WTC11 (cell line): ENCODE measurements at regions not wholly inside any gene's neighbourhood (a gene's known extent, or its start where the extent isn't known, plus 50 kb on each side); places are given as distances from the start of the nearest gene placed in this dataset.

ENCODE experiments used
- ATAC-seq: fragments of 200-7000 bp; cut with Tn5 transposase; 2 replicates; pipeline ENCODE4 v1.10.0; 2021; ENCODE audit warnings: mild to moderate bottlenecking, moderate library complexity
- CTCF ChIA-PET: fragments of 300-600 bp; sonication (Branson Sonifier 250); formaldehyde crosslinking; loops from one replicate; lab custom pipeline; 2021; ENCODE audit warnings: antibody characterized with exemption; lab: Charles Lee
- POLR2A ChIA-PET: fragments of 350-600 bp; sonication (Branson Sonifier 250); formaldehyde crosslinking; loops from one replicate; lab custom pipeline; 2021; ENCODE audit warnings: antibody characterized with exemption; lab: Charles Lee
- DNase-seq: peaks from one replicate; pipeline ENCODE4 v3.0.0; 2021; ENCODE audit warnings: low spot score
- H3K27ac Mint-ChIP-seq: 2 replicates; pipeline ENCODE4 v1.8.0; 2021; ENCODE audit warnings: mixed read lengths
- H3K27me3 Mint-ChIP-seq: 2 replicates; pipeline ENCODE4 v1.8.0; 2021; ENCODE audit warnings: low read depth, mild to moderate bottlenecking, moderate library complexity, mixed read lengths
- H3K36me3 Mint-ChIP-seq: 2 replicates; pipeline ENCODE4 v1.8.0; 2021; ENCODE audit warnings: mixed read lengths
- H3K4me1 Mint-ChIP-seq: 2 replicates; pipeline ENCODE4 v1.8.0; 2022; ENCODE audit warnings: mixed read lengths
- H3K4me3 Mint-ChIP-seq: 2 replicates; pipeline ENCODE4 v1.8.0; 2021; ENCODE audit warnings: mild to moderate bottlenecking, moderate library complexity, mixed read lengths
- H3K9me3 Mint-ChIP-seq: 2 replicates; pipeline ENCODE4 v1.8.0; 2021; ENCODE audit warnings: mixed read lengths
- CBFB ChIP-seq: sonication (generic); formaldehyde crosslinking; IDR thresholded peaks from 2 replicates; pipeline ENCODE4 v1.8.1; 2022; ENCODE audit warnings: mild to moderate bottlenecking, low read depth, missing genetic modification reagents
- ESRRA ChIP-seq: sonication (generic); formaldehyde crosslinking; IDR thresholded peaks from 2 replicates; pipeline ENCODE4 v1.8.1; 2022; ENCODE audit warnings: mild to moderate bottlenecking, missing genetic modification reagents, borderline replicate concordance
- GABPB1 ChIP-seq: sonication (generic); formaldehyde crosslinking; IDR thresholded peaks from 2 replicates; pipeline ENCODE4 v1.8.1; 2023; ENCODE audit warnings: mild to moderate bottlenecking, missing genetic modification reagents
- GRHL2 ChIP-seq: fragments of 250-450 bp; sonication (Bioruptor Pico); IDR thresholded peaks from 2 replicates; pipeline ENCODE4 v1.8.0; 2022; ENCODE audit warnings: mild to moderate bottlenecking, moderate library complexity; ENCODE audit not compliant: insufficient replicate concordance, severe bottlenecking
- GTF2I ChIP-seq: fragments of 250-450 bp; sonication (Bioruptor Pico); conservative IDR thresholded peaks from 2 replicates; pipeline ENCODE4 v1.4.0; 2021; ENCODE audit warnings: mild to moderate bottlenecking
- IRF2 ChIP-seq: sonication (generic); formaldehyde crosslinking; IDR thresholded peaks from 2 replicates; pipeline ENCODE4 v1.8.0; 2022; ENCODE audit warnings: low read depth, missing genetic modification reagents, borderline replicate concordance
- JUN ChIP-seq: sonication (generic); formaldehyde crosslinking; IDR thresholded peaks from 2 replicates; pipeline ENCODE4 v1.8.0; 2023; ENCODE audit warnings: mild to moderate bottlenecking, missing genetic modification reagents
- MYBL2 ChIP-seq: sonication (generic); formaldehyde crosslinking; IDR thresholded peaks from 2 replicates; pipeline ENCODE4 v1.8.1; 2023; ENCODE audit warnings: mild to moderate bottlenecking, moderate library complexity, missing genetic modification reagents
- PRRX2 ChIP-seq: fragments of 250-450 bp; sonication (Bioruptor Pico); IDR thresholded peaks from 2 replicates; pipeline ENCODE4 v1.8.0; 2021; ENCODE audit warnings: mild to moderate bottlenecking
- RORB ChIP-seq: fragments of 250-450 bp; sonication (Bioruptor Pico); IDR thresholded peaks from 2 replicates; pipeline ENCODE4 v1.9.0; 2021; ENCODE audit warnings: mild to moderate bottlenecking
- SP1 ChIP-seq: sonication (generic); formaldehyde crosslinking; conservative IDR thresholded peaks from 2 replicates; pipeline ENCODE4 v1.8.1; 2022; ENCODE audit warnings: missing genetic modification reagents
- TCF7 ChIP-seq: sonication (generic); formaldehyde crosslinking; IDR thresholded peaks from 2 replicates; pipeline ENCODE4 v1.8.0; 2022; ENCODE audit warnings: mild to moderate bottlenecking, low read depth, missing genetic modification reagents, moderate library complexity
- ZBTB21 ChIP-seq: sonication (generic); formaldehyde crosslinking; IDR thresholded peaks from 2 replicates; pipeline ENCODE4 v1.8.1; 2023; ENCODE audit warnings: mild to moderate bottlenecking, missing genetic modification reagents, borderline replicate concordance
- ZNF219 ChIP-seq: sonication (generic); formaldehyde crosslinking; IDR thresholded peaks from 2 replicates; pipeline ENCODE4 v1.8.0; 2023; ENCODE audit warnings: missing genetic modification reagents, mild to moderate bottlenecking, borderline replicate concordance
- ZNF396 ChIP-seq: fragments of 250-450 bp; sonication (Bioruptor Pico); IDR thresholded peaks from 2 replicates; pipeline ENCODE4 v1.8.0; 2021; ENCODE audit warnings: mild to moderate bottlenecking, moderate library complexity, borderline replicate concordance
- ZNF416 ChIP-seq: fragments of 250-450 bp; sonication (Bioruptor Pico); IDR thresholded peaks from 2 replicates; pipeline ENCODE4 v1.9.0; 2021; ENCODE audit warnings: mild to moderate bottlenecking, inconsistent platforms
- ZNF423 ChIP-seq: fragments of 250-450 bp; sonication (Bioruptor Pico); IDR thresholded peaks from 2 replicates; pipeline ENCODE4 v2.1.2; 2022; ENCODE audit warnings: mild to moderate bottlenecking, moderate library complexity
- TF ChIP-seq, protein P1 (sequence below): sonication (generic); formaldehyde crosslinking; IDR thresholded peaks from 2 replicates; pipeline ENCODE4 v1.8.1; 2022; ENCODE audit warnings: missing genetic modification reagents, borderline replicate concordance
- TF ChIP-seq, protein P2 (sequence below): sonication (generic); formaldehyde crosslinking; conservative IDR thresholded peaks from 2 replicates; pipeline ENCODE4 v1.8.1; 2022; ENCODE audit warnings: mild to moderate bottlenecking, missing genetic modification reagents
- TF ChIP-seq, protein P3 (sequence below): fragments of 250-450 bp; sonication (Bioruptor Pico); IDR thresholded peaks from 2 replicates; pipeline ENCODE4 v1.9.0; 2021; ENCODE audit warnings: mild to moderate bottlenecking
- TF ChIP-seq, protein P4 (sequence below): fragments of 250-450 bp; sonication (Bioruptor Pico); IDR thresholded peaks from 2 replicates; pipeline ENCODE4 v2.1.2; 2022; ENCODE audit warnings: mild to moderate bottlenecking, moderate library complexity
- TF ChIP-seq, protein P5 (sequence below): sonication (generic); formaldehyde crosslinking; IDR thresholded peaks from 2 replicates; pipeline ENCODE4 v1.8.1; 2022; ENCODE audit warnings: mild to moderate bottlenecking, missing genetic modification reagents, moderate library complexity, borderline replicate concordance
- TF ChIP-seq, protein P6 (sequence below): fragments of 250-450 bp; sonication (Bioruptor Pico); IDR thresholded peaks from 2 replicates; pipeline ENCODE4 v1.8.0; 2021; ENCODE audit warnings: mild to moderate bottlenecking
- TF ChIP-seq, protein P7 (sequence below): sonication (generic); formaldehyde crosslinking; IDR thresholded peaks from 2 replicates; pipeline ENCODE4 v1.8.1; 2022; ENCODE audit warnings: mild to moderate bottlenecking, moderate library complexity, missing genetic modification reagents
- TF ChIP-seq, protein P8 (sequence below): sonication (generic); formaldehyde crosslinking; IDR thresholded peaks from 2 replicates; pipeline ENCODE4 v1.8.1; 2023; ENCODE audit warnings: mild to moderate bottlenecking, missing genetic modification reagents, borderline replicate concordance

DNA sequence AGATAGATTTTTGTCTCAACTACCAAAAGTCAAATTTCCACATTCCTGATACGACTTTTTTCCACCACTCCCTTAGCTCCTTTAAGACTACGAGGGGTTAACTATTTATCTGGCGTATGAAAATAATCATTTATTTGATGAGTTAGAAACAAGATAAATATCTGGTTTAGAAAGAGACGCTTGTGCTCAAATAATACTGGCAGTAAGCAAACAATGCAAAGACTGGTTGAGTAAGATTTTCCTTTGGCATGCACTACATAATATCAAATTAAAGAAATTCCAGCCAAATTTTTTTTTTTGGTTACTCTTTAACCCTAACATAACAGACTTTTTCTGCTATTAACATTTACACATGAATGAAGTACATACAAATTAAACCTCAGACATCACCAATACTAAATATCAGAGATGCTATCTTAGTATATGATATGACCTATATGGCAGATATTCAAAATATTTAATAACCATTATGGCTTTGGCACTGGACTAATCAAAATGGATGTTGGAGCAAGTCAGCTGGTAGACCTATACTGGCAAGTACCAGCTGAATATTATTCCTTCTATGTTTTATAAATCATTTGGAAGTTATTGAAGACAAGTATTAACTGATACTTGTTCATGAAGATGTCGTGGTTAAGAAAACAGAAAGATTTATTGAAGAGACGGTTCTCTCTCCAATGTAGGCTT, 345.3 kb downstream of the TFAP2B start:
- Mint-ChIP-seq H3K9me3 (peaks cover 18% of the 10 kb centered on the region), H3K27ac (no peak overlapping the region), H3K4me3 (no peak overlapping the region), H3K27me3 (peaks cover under 1% of the 10 kb centered on the region; the same call in 1 of the 2 replicates), H3K36me3 (no peaks in the 10 kb centered on the region), H3K4me1 (no peaks in the 10 kb centered on the region)
- ATAC-seq (no peak), DNase-seq (no peak)
- TF ChIP-seq, protein P1, sequence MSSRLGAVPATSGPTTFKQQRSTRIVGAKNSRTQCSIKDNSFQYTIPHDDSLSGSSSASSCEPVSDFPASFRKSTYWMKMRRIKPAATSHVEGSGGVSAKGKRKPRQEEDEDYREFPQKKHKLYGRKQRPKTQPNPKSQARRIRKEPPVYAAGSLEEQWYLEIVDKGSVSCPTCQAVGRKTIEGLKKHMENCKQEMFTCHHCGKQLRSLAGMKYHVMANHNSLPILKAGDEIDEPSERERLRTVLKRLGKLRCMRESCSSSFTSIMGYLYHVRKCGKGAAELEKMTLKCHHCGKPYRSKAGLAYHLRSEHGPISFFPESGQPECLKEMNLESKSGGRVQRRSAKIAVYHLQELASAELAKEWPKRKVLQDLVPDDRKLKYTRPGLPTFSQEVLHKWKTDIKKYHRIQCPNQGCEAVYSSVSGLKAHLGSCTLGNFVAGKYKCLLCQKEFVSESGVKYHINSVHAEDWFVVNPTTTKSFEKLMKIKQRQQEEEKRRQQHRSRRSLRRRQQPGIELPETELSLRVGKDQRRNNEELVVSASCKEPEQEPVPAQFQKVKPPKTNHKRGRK (CRISPR knock-in tag), result no peak
- no peak for TF ChIP-seq GTF2I
- TF ChIP-seq CBFB (CRISPR knock-in tag), result no peak
- no peak for TF ChIP-seq MYBL2 (CRISPR knock-in tag)
- TF ChIP-seq ZNF423 (CRISPR knock-in tag), result no peak
- no peak for TF ChIP-seq IRF2 (CRISPR knock-in tag)
- no peak for TF ChIP-seq ZNF219 (CRISPR knock-in tag)
- no peak for TF ChIP-seq ZBTB21 (CRISPR knock-in tag)
- TF ChIP-seq, protein P2, sequence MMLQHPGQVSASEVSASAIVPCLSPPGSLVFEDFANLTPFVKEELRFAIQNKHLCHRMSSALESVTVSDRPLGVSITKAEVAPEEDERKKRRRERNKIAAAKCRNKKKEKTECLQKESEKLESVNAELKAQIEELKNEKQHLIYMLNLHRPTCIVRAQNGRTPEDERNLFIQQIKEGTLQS (CRISPR knock-in tag), result no peak
- TF ChIP-seq, protein P3, sequence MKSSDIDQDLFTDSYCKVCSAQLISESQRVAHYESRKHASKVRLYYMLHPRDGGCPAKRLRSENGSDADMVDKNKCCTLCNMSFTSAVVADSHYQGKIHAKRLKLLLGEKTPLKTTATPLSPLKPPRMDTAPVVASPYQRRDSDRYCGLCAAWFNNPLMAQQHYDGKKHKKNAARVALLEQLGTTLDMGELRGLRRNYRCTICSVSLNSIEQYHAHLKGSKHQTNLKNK (CRISPR knock-in tag), result no peak
- TF ChIP-seq GABPB1 (CRISPR knock-in tag), result no peak
- no peak for TF ChIP-seq RORB
- TF ChIP-seq GRHL2, result no peak
- TF ChIP-seq, protein P4, sequence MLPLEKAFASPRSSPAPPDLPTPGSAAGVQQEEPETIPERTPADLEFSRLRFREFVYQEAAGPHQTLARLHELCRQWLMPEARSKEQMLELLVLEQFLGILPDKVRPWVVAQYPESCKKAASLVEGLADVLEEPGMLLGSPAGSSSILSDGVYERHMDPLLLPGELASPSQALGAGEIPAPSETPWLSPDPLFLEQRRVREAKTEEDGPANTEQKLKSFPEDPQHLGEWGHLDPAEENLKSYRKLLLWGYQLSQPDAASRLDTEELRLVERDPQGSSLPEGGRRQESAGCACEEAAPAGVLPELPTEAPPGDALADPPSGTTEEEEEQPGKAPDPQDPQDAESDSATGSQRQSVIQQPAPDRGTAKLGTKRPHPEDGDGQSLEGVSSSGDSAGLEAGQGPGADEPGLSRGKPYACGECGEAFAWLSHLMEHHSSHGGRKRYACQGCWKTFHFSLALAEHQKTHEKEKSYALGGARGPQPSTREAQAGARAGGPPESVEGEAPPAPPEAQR, result no peak
- TF ChIP-seq, protein P5, sequence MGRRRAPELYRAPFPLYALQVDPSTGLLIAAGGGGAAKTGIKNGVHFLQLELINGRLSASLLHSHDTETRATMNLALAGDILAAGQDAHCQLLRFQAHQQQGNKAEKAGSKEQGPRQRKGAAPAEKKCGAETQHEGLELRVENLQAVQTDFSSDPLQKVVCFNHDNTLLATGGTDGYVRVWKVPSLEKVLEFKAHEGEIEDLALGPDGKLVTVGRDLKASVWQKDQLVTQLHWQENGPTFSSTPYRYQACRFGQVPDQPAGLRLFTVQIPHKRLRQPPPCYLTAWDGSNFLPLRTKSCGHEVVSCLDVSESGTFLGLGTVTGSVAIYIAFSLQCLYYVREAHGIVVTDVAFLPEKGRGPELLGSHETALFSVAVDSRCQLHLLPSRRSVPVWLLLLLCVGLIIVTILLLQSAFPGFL, result no peak
- TF ChIP-seq, protein P6, sequence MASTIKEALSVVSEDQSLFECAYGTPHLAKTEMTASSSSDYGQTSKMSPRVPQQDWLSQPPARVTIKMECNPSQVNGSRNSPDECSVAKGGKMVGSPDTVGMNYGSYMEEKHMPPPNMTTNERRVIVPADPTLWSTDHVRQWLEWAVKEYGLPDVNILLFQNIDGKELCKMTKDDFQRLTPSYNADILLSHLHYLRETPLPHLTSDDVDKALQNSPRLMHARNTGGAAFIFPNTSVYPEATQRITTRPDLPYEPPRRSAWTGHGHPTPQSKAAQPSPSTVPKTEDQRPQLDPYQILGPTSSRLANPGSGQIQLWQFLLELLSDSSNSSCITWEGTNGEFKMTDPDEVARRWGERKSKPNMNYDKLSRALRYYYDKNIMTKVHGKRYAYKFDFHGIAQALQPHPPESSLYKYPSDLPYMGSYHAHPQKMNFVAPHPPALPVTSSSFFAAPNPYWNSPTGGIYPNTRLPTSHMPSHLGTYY (CRISPR knock-in tag), result no peak
- POLR2A ChIA-PET, result no interaction called here
- CTCF ChIA-PET, result no interaction called here

DNA sequence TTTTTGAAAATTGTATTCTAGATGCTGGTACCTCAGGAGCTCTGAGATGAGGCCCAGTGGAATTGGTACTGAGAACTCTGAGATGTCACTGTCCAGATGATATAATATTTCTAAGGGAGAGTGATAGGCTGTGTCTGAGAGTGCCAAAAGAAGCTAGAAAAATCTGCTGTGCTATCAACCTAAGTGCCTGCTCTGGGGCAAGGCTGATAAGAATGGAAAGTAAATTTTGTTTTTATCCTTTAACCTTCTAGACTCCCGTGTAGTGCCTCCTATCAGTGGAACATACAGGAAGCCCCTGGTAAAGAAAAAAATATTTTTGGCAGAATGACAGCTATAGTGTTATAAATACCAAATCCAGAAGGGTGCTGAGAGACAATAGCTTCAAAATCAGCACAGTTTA, 348.2 kb downstream of the TFAP2B start:
- H3K9me3 Mint-ChIP-seq, result peaks cover 21% of the 10 kb centered on the region
- no peak for ATAC-seq
- H3K4me1 Mint-ChIP-seq, result no peaks in the 10 kb centered on the region
- no peak overlapping the region for H3K4me3 Mint-ChIP-seq
- DNase-seq, result no peak
- POLR2A ChIA-PET, result no interaction called here
- no peak overlapping the region for H3K27ac Mint-ChIP-seq
- H3K36me3 Mint-ChIP-seq, result no peaks in the 10 kb centered on the region
- H3K27me3 Mint-ChIP-seq, result no peaks in the 10 kb centered on the region; the same call in 1 of the 2 replicates
- TF ChIP-seq, protein P7, sequence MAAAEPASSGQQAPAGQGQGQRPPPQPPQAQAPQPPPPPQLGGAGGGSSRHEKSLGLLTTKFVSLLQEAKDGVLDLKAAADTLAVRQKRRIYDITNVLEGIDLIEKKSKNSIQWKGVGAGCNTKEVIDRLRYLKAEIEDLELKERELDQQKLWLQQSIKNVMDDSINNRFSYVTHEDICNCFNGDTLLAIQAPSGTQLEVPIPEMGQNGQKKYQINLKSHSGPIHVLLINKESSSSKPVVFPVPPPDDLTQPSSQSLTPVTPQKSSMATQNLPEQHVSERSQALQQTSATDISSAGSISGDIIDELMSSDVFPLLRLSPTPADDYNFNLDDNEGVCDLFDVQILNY (CRISPR knock-in tag), result no peak
- TF ChIP-seq JUN (CRISPR knock-in tag) (no peak), SP1 (no peak), ZNF396 (CRISPR knock-in tag) (no peak), PRRX2 (no peak), TCF7 (CRISPR knock-in tag) (no peak), ESRRA (CRISPR knock-in tag) (no peak), GRHL2 (no peak), ZNF416 (CRISPR knock-in tag) (no peak)
- TF ChIP-seq, protein P8, sequence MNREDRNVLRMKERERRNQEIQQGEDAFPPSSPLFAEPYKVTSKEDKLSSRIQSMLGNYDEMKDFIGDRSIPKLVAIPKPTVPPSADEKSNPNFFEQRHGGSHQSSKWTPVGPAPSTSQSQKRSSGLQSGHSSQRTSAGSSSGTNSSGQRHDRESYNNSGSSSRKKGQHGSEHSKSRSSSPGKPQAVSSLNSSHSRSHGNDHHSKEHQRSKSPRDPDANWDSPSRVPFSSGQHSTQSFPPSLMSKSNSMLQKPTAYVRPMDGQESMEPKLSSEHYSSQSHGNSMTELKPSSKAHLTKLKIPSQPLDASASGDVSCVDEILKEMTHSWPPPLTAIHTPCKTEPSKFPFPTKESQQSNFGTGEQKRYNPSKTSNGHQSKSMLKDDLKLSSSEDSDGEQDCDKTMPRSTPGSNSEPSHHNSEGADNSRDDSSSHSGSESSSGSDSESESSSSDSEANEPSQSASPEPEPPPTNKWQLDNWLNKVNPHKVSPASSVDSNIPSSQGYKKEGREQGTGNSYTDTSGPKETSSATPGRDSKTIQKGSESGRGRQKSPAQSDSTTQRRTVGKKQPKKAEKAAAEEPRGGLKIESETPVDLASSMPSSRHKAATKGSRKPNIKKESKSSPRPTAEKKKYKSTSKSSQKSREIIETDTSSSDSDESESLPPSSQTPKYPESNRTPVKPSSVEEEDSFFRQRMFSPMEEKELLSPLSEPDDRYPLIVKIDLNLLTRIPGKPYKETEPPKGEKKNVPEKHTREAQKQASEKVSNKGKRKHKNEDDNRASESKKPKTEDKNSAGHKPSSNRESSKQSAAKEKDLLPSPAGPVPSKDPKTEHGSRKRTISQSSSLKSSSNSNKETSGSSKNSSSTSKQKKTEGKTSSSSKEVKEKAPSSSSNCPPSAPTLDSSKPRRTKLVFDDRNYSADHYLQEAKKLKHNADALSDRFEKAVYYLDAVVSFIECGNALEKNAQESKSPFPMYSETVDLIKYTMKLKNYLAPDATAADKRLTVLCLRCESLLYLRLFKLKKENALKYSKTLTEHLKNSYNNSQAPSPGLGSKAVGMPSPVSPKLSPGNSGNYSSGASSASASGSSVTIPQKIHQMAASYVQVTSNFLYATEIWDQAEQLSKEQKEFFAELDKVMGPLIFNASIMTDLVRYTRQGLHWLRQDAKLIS (CRISPR knock-in tag), result no peak
- TF ChIP-seq, all 79 proteins: peak for 0
- CTCF ChIA-PET, result no interaction called here
